Ovary (tissue), 3 donors: ENCODE measurements at regions not wholly inside any gene's neighbourhood (a gene's known extent, or its start where the extent isn't known, plus 50 kb on each side); places are given as distances from the start of the nearest gene placed in this dataset.

Experiments used
- CTCF ChIP-seq, 3 donors: fragments of 450-650 bp in 2 of 3; fragments of 200-600 bp in 1 of 3; IDR thresholded peaks; one replicate each; pipeline versions ENCODE4 v1.5.1 to v1.8.0; 2016 to 2022; ENCODE audit warnings: antibody characterized with exemption in 3 of 3, mild to moderate bottlenecking in 1 of 3
- EP300 ChIP-seq: sonication (generic); formaldehyde crosslinking; IDR thresholded peaks from one replicate; pipeline ENCODE4 v1.6.1; 2017; ENCODE audit warnings: antibody characterized with exemption
- POLR2A ChIP-seq: fragments of 450-650 bp; IDR thresholded peaks from one replicate; pipeline ENCODE4 v1.6.1; 2017; ENCODE audit warnings: antibody characterized with exemption, mild to moderate bottlenecking, moderate library complexity
- donor health status: DM: no; HTN: no; CAD: no.

GRCh38 chr20:52768694-52769093 lies 203.5 kb upstream of the TSHZ2 start:
- no peak for TF ChIP-seq EP300
- TF ChIP-seq CTCF (IDR thresholded peaks at IDR 0.05) = no peak
- no peak for TF ChIP-seq POLR2A
